ENCODE measurements at regions not wholly inside any gene's neighbourhood (a gene's known extent, or its start where the extent isn't known, plus 50 kb on each side); places are given as distances from the start of the nearest gene placed in this dataset.

GRCh38 chr2:83640506-83640905, 818.6 kb downstream of the SUCLG1 start:
- TF ChIP-seq CTCF (IDR thresholded peaks at IDR 0.05; ENCODE audit: low read length) = no peak
- TF ChIP-seq EZH2phosphoT487 (IDR thresholded peaks at IDR 0.05; ENCODE audit: low read length) = no peak
- no peak for TF ChIP-seq EZH2 (optimal IDR thresholded peaks at IDR 0.05; ENCODE audit: low read depth, low read length)
